Stomach (tissue), 4 donors: ENCODE measurements at regions not wholly inside any gene's neighbourhood (a gene's known extent, or its start where the extent isn't known, plus 50 kb on each side); places are given as distances from the start of the nearest gene placed in this dataset.

Experiments
- POLR2AphosphoS5 ChIP-seq, 3 donors: sonication (generic); formaldehyde crosslinking; IDR thresholded peaks; one replicate each; pipeline ENCODE4 v1.6.1; 2016; ENCODE audit warnings: antibody characterized with exemption in 3 of 3
- TF ChIP-seq, protein P1 (sequence below), 7 experiments: fragments of 450-650 bp in 4 of 7; fragments of 200-600 bp in 3 of 7; sonication (generic) in 3 of 7; IDR thresholded peaks; one replicate each; pipeline ENCODE4 v1.5.1; 2016 to 2019; ENCODE audit warnings: antibody characterized with exemption in 7 of 7, control low read depth in 2 of 7, mild to moderate bottlenecking in 1 of 7

DNA sequence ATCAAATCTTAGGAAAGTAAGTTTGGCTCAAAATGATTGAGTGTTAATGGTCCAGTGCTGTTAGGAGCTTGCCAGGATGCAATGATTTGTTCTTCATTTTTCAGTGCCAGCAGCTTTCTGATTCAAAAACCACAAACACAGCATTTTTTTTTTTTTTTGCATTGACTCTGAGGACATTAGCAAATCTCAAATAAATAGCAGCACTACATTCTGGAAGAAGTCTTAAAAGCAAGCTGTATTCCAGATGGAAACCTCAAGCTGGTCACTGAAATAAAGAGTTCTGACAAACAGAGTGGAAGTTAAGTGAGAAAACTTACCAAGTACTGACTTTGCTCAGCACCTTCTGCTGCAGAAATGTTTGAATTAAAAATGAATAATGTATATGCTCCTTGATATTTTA is 1653.1 kb upstream of the CDH9 start:
- TF ChIP-seq, protein P1, sequence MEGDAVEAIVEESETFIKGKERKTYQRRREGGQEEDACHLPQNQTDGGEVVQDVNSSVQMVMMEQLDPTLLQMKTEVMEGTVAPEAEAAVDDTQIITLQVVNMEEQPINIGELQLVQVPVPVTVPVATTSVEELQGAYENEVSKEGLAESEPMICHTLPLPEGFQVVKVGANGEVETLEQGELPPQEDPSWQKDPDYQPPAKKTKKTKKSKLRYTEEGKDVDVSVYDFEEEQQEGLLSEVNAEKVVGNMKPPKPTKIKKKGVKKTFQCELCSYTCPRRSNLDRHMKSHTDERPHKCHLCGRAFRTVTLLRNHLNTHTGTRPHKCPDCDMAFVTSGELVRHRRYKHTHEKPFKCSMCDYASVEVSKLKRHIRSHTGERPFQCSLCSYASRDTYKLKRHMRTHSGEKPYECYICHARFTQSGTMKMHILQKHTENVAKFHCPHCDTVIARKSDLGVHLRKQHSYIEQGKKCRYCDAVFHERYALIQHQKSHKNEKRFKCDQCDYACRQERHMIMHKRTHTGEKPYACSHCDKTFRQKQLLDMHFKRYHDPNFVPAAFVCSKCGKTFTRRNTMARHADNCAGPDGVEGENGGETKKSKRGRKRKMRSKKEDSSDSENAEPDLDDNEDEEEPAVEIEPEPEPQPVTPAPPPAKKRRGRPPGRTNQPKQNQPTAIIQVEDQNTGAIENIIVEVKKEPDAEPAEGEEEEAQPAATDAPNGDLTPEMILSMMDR (IDR thresholded peaks at IDR 0.05), result no peak
- TF ChIP-seq POLR2AphosphoS5 (IDR thresholded peaks at IDR 0.05), result no peak
